Dermis blood vessel endothelial cell (primary cell): ENCODE measurements at regions not wholly inside any gene's neighbourhood (a gene's known extent, or its start where the extent isn't known, plus 50 kb on each side); places are given as distances from the start of the nearest gene placed in this dataset.
"Not testable (repeated sequence)": the region's sequence is repeated elsewhere in the genome, so short reads cannot be mapped to it uniquely, and the experiment has no call there.

Source experiments
- DNase-seq: peaks from one replicate; pipeline ENCODE4 v3.0.0; 2010

GRCh38 chr1:101371259-101371658 lies 134.4 kb downstream of the S1PR1 start:
- DNase-seq = peak; percentile 80

- DNase-seq = no peak
These were observed 136.8 kb downstream of the S1PR1 start for GRCh38 chr1:101373570-101373969.

- DNase-seq = not testable (repeated sequence)
These were observed 138.6 kb downstream of the S1PR1 start for GRCh38 chr1:101375448-101375847.

GRCh38 chr1:101376121-101377083 lies 139.6 kb downstream of the S1PR1 start:
- peak; percentile 28 for DNase-seq

- DNase-seq = no peak
These were observed 140.4 kb downstream of the S1PR1 start for GRCh38 chr1:101377084-101377835.

- no peak for DNase-seq
These were observed 142.2 kb downstream of the S1PR1 start for GRCh38 chr1:101379037-101379436.

- DNase-seq = no peak
These were observed 143.1 kb downstream of the S1PR1 start for GRCh38 chr1:101379950-101380349.

- DNase-seq = no peak
These were observed 145.3 kb downstream of the S1PR1 start for GRCh38 chr1:101382135-101382534.

GRCh38 chr1:101388904-101389546 lies 152.2 kb downstream of the S1PR1 start:
- no peak for DNase-seq

- no peak for DNase-seq
These were observed 152.7 kb downstream of the S1PR1 start for GRCh38 chr1:101389547-101389929.

GRCh38 chr1:101392552-101392951 lies 155.7 kb downstream of the S1PR1 start:
- no peak for DNase-seq

- no peak for DNase-seq
These were observed 157.2 kb downstream of the S1PR1 start for GRCh38 chr1:101394041-101394440.

- no peak for DNase-seq
These were observed 162.4 kb downstream of the S1PR1 start for GRCh38 chr1:101399222-101399621.

- no peak for DNase-seq
These were observed 169.5 kb downstream of the S1PR1 start for GRCh38 chr1:101406271-101406670.

GRCh38 chr1:101406681-101407080 lies 169.9 kb downstream of the S1PR1 start:
- no peak for DNase-seq

GRCh38 chr1:101407505-101408211 lies 170.8 kb downstream of the S1PR1 start:
- no peak for DNase-seq

GRCh38 chr1:101408212-101409042 lies 171.6 kb downstream of the S1PR1 start:
- DNase-seq = no peak

GRCh38 chr1:101409102-101409501 lies 172.3 kb downstream of the S1PR1 start:
- DNase-seq = no peak

- DNase-seq = peak; percentile 83
These were observed 173.4 kb downstream of the S1PR1 start for GRCh38 chr1:101410048-101410878.

- no peak for DNase-seq
These were observed 183.6 kb downstream of the S1PR1 start for GRCh38 chr1:101420406-101420805.

GRCh38 chr1:101428083-101428482 lies 191.3 kb downstream of the S1PR1 start:
- DNase-seq = not testable (repeated sequence)
